H9 (cell line): ENCODE measurements at regions not wholly inside any gene's neighbourhood (a gene's known extent, or its start where the extent isn't known, plus 50 kb on each side); places are given as distances from the start of the nearest gene placed in this dataset.

Source experiments
- DNase-seq: peaks from one replicate; pipeline ENCODE4 v3.0.0-alpha.2; 2017
- H2AFZ ChIP-seq: one replicate; pipeline ENCODE4 v1.6.1; 2013; ENCODE audit warnings: mild to moderate bottlenecking, low read length, control low read depth, moderate library complexity
- H2AK5ac ChIP-seq: 2 replicates; pipeline ENCODE4 v1.6.1; 2013; ENCODE audit warnings: low read length, control low read depth, mixed read lengths; ENCODE audit not compliant: insufficient read length
- H2BK120ac ChIP-seq: one replicate; pipeline ENCODE4 v1.6.1; 2013; ENCODE audit warnings: low read depth, mild to moderate bottlenecking, low read length, control low read depth, inconsistent platforms; ENCODE audit not compliant: poor library complexity, severe bottlenecking
- H2BK12ac ChIP-seq: 2 replicates; pipeline ENCODE4 v1.6.1; 2013; ENCODE audit warnings: low read length, control low read depth, mixed read lengths, low read depth; ENCODE audit not compliant: insufficient read length
- H2BK15ac ChIP-seq: 2 replicates; pipeline ENCODE4 v1.6.1; 2013; ENCODE audit warnings: low read depth, low read length, control low read depth
- H2BK20ac ChIP-seq: one replicate; pipeline ENCODE4 v1.6.1; 2013; ENCODE audit warnings: low read depth, mild to moderate bottlenecking, low read length, control low read depth, inconsistent platforms; ENCODE audit not compliant: poor library complexity, severe bottlenecking
- H2BK5ac ChIP-seq: 2 replicates; pipeline ENCODE4 v1.6.1; 2013; ENCODE audit warnings: low read length, control low read depth, mixed read lengths; ENCODE audit not compliant: insufficient read length
- H3K14ac ChIP-seq: 2 replicates; pipeline ENCODE4 v1.6.1; 2013; ENCODE audit warnings: low read length, control low read depth; ENCODE audit not compliant: insufficient read depth
- H3K18ac ChIP-seq: 2 replicates; pipeline ENCODE4 v1.6.1; 2013; ENCODE audit warnings: low read depth, mild to moderate bottlenecking, mixed read lengths, low read length, control low read depth; ENCODE audit not compliant: insufficient read length
- H3K23ac ChIP-seq: 2 replicates; pipeline ENCODE4 v1.6.1; 2013; ENCODE audit warnings: low read length, control low read depth, mixed read lengths, low read depth; ENCODE audit not compliant: insufficient read length
- H3K23me2 ChIP-seq: 2 replicates; pipeline ENCODE4 v1.6.1; 2013; ENCODE audit warnings: low read depth, mild to moderate bottlenecking, mixed read lengths, low read length, control low read depth; ENCODE audit not compliant: insufficient read length, poor library complexity, severe bottlenecking
- H3K27ac ChIP-seq: 2 replicates; pipeline ENCODE4 v1.5.1; 2013; ENCODE audit warnings: low read length, control low read depth, mixed read lengths, low read depth; ENCODE audit not compliant: insufficient read length
- H3K27me3 ChIP-seq: 2 replicates; pipeline ENCODE4 v1.6.1; 2013; ENCODE audit warnings: low read length, control low read depth, inconsistent platforms; ENCODE audit not compliant: insufficient read depth
- H3K4ac ChIP-seq: 2 replicates; pipeline ENCODE4 v1.6.1; 2013; ENCODE audit warnings: low read depth, mild to moderate bottlenecking, control low read depth, inconsistent platforms, low read length, moderate library complexity
- H3K4me1 ChIP-seq: 2 replicates; pipeline ENCODE4 v1.6.1; 2013; ENCODE audit warnings: low read length, control low read depth, inconsistent platforms; ENCODE audit not compliant: insufficient read depth
- H3K4me2 ChIP-seq: 2 replicates; pipeline ENCODE4 v1.6.1; 2013; ENCODE audit warnings: low read length, control low read depth, mixed read lengths; ENCODE audit not compliant: insufficient read length, insufficient read depth
- H3K56ac ChIP-seq: 2 replicates; pipeline ENCODE4 v1.6.1; 2013; ENCODE audit warnings: low read depth, mild to moderate bottlenecking, mixed read lengths, low read length, control low read depth; ENCODE audit not compliant: insufficient read length
- H3K79me1 ChIP-seq: 2 replicates; pipeline ENCODE4 v1.6.1; 2013; ENCODE audit warnings: low read depth, mild to moderate bottlenecking, moderate library complexity, low read length, control low read depth, inconsistent platforms; ENCODE audit not compliant: insufficient read depth, poor library complexity, severe bottlenecking
- H3K79me2 ChIP-seq: 2 replicates; pipeline ENCODE4 v1.6.1; 2013; ENCODE audit warnings: low read length, control low read depth, inconsistent platforms; ENCODE audit not compliant: insufficient read depth
- H3K9ac ChIP-seq: 2 replicates; pipeline ENCODE4 v1.6.1; 2013; ENCODE audit warnings: low read length, control low read depth, mixed read lengths; ENCODE audit not compliant: insufficient read length; ENCODE audit errors: extremely low read depth
- H3K9me3 ChIP-seq: one replicate; pipeline ENCODE4 v1.6.1; 2013; ENCODE audit warnings: low read depth, low read length, inconsistent platforms; ENCODE audit not compliant: control insufficient read depth
- H3T11ph ChIP-seq: one replicate; pipeline ENCODE4 v1.6.1; 2013; ENCODE audit warnings: mild to moderate bottlenecking, low read length, control low read depth, inconsistent platforms
- H4K20me1 ChIP-seq: one replicate; pipeline ENCODE4 v1.6.1; 2013; ENCODE audit not compliant: control insufficient read depth, insufficient read length, insufficient read depth
- H4K5ac ChIP-seq: 2 replicates; pipeline ENCODE4 v1.6.1; 2013; ENCODE audit warnings: low read depth, mild to moderate bottlenecking, mixed read lengths, low read length, control low read depth; ENCODE audit not compliant: insufficient read length
- H4K8ac ChIP-seq: replicated peaks from 2 replicates; pipeline ENCODE4 v1.6.1; 2013; ENCODE audit warnings: low read length, control low read depth, mixed read lengths, low read depth; ENCODE audit not compliant: insufficient read length
- H4K91ac ChIP-seq: 2 replicates; pipeline ENCODE4 v1.6.1; 2013; ENCODE audit warnings: low read depth, mild to moderate bottlenecking, moderate library complexity, mixed read lengths, low read length, control low read depth; ENCODE audit not compliant: insufficient read length
- H3K27ac Mint-ChIP-seq, 3 experiments: 2 replicates in 2 of 3; 3 replicates in 1 of 3; pipeline ENCODE4 v1.8.0; 2020 to 2021; ENCODE audit warnings: mixed read lengths in 3 of 3, mild to moderate bottlenecking in 1 of 3, moderate library complexity in 1 of 3
- H3K27me3 Mint-ChIP-seq: 2 replicates; pipeline ENCODE4 v1.8.0; 2021; ENCODE audit warnings: low read depth, mild to moderate bottlenecking, moderate library complexity, mixed read lengths
- H3K36me3 Mint-ChIP-seq, 3 experiments: 2 replicates in 2 of 3; 3 replicates in 1 of 3; pipeline ENCODE4 v1.8.0; 2020 to 2021; ENCODE audit warnings: low read depth in 3 of 3, mixed read lengths in 3 of 3; ENCODE audit not compliant: insufficient read depth in 1 of 3
- H3K4me1 Mint-ChIP-seq, 2 experiments: 2 replicates each; pipeline ENCODE4 v1.8.0; 2020; ENCODE audit warnings: mixed read lengths in 2 of 2
- H3K4me3 Mint-ChIP-seq, 2 experiments: 2 replicates in 1 of 2; 3 replicates in 1 of 2; pipeline ENCODE4 v1.8.0; 2020 to 2021; ENCODE audit warnings: mild to moderate bottlenecking in 2 of 2, mixed read lengths in 2 of 2, moderate library complexity in 1 of 2
- H3K9me3 Mint-ChIP-seq, 2 experiments: 2 replicates in 1 of 2; 3 replicates in 1 of 2; pipeline ENCODE4 v1.8.0; 2020; ENCODE audit warnings: mild to moderate bottlenecking in 2 of 2, mixed read lengths in 2 of 2, moderate library complexity in 1 of 2
- CTCF ChIP-seq: fragments of 200-600 bp; sonication (generic); conservative IDR thresholded peaks from 3 replicates; pipeline ENCODE4 v1.8.0; 2021; ENCODE audit warnings: antibody characterized with exemption, mild to moderate bottlenecking
- WGBS: extraction: QIAGEN DNeasy Blood & Tissue Kit; methylation state at CpG from one replicate; pipeline ENCODE4 v1.1.7; 2013; ENCODE audit warnings: missing lambda C conversion rate, low lambda C conversion rate, mixed read lengths; ENCODE audit not compliant: insufficient read length; ENCODE audit errors: extremely low coverage; 5-methylcytosine and 5-hydroxymethylcytosine counted together

GRCh38 chr17:77608431-77608830 is 350.1 kb upstream of the TNRC6C start:
- no peak overlapping the region for H3K27ac Mint-ChIP-seq
- Histone ChIP-seq H2AK5ac (no peak overlapping the region), H3K23me2 (no peaks in the 10 kb centered on the region), H4K8ac (no peak overlapping the region), H3K4me2 (no peak overlapping the region), H4K20me1 (no peaks in the 10 kb centered on the region), H3K56ac (no peak overlapping the region), H3K9me3 (no peaks in the 10 kb centered on the region), H2BK120ac (no peak overlapping the region), H3K23ac (no peak overlapping the region), H2BK15ac (no peak overlapping the region), H4K5ac (no peak overlapping the region), H3K27me3 (no peaks in the 10 kb centered on the region), H4K91ac (no peak overlapping the region), H3T11ph (no peak overlapping the region), H3K4ac (no peak overlapping the region), H2BK20ac (no peak overlapping the region), H3K79me1 (no peaks in the 10 kb centered on the region), H3K18ac (no peak overlapping the region), H3K14ac (no peak overlapping the region), H3K9ac (no peak overlapping the region), H3K27ac (no peak overlapping the region), H3K4me1 (no peaks in the 10 kb centered on the region), H2AFZ (no peak overlapping the region), H3K79me2 (no peaks in the 10 kb centered on the region), H2BK12ac (no peak overlapping the region), H2BK5ac (no peak overlapping the region)
- no CpG with 5 or more reads among the region's 10 CpGs for WGBS
- no peaks in the 10 kb centered on the region; a peak in 2 of 4 replicates for H3K4me1 Mint-ChIP-seq
- no peak overlapping the region for H3K4me3 Mint-ChIP-seq
- peaks cover 13% of the 10 kb centered on the region for H3K27me3 Mint-ChIP-seq
- TF ChIP-seq CTCF, result no peak
- no peaks in the 10 kb centered on the region for H3K36me3 Mint-ChIP-seq
- DNase-seq, result peak; percentile 26
- no peaks in the 10 kb centered on the region for H3K9me3 Mint-ChIP-seq
